Mucosa of rectum (tissue), 2 donors: ENCODE measurements at regions not wholly inside any gene's neighbourhood (a gene's known extent, or its start where the extent isn't known, plus 50 kb on each side); places are given as distances from the start of the nearest gene placed in this dataset.

Experiments used
- H3K27ac ChIP-seq, 2 donors: one replicate each; pipeline ENCODE4 v1.7.0; 2013; ENCODE audit warnings: inconsistent platforms in 2 of 2, low read depth in 2 of 2, low read length in 2 of 2
- H3K27me3 ChIP-seq, 2 donors: one replicate each; pipeline ENCODE4 v1.7.0; 2013; ENCODE audit warnings: low read length in 2 of 2; ENCODE audit not compliant: control insufficient read depth in 2 of 2, insufficient read depth in 2 of 2
- H3K36me3 ChIP-seq, 2 donors: one replicate each; pipeline ENCODE4 v1.7.0; 2013; ENCODE audit warnings: low read length in 2 of 2; ENCODE audit not compliant: control insufficient read depth in 2 of 2, insufficient read depth in 2 of 2
- H3K4me1 ChIP-seq, 2 donors: one replicate each; pipeline ENCODE4 v1.7.0; 2013; ENCODE audit warnings: low read length in 2 of 2, mild to moderate bottlenecking in 1 of 2; ENCODE audit not compliant: control insufficient read depth in 2 of 2, insufficient read depth in 2 of 2
- H3K4me3 ChIP-seq, 2 donors: one replicate each; pipeline ENCODE4 v1.7.0; 2013; ENCODE audit warnings: low read length in 2 of 2
- H3K9ac ChIP-seq, 2 donors: one replicate each; pipeline ENCODE4 v1.7.0; 2013; ENCODE audit warnings: low read length in 2 of 2, low read depth in 1 of 2, mild to moderate bottlenecking in 1 of 2
- H3K9me3 ChIP-seq, 2 donors: one replicate each; pipeline ENCODE4 v1.7.0; 2013; ENCODE audit warnings: low read length in 2 of 2; ENCODE audit not compliant: control insufficient read depth in 2 of 2
- donor health status: healthy.
- donor health status: Normal muscosa, but diverticular disease.

DNA sequence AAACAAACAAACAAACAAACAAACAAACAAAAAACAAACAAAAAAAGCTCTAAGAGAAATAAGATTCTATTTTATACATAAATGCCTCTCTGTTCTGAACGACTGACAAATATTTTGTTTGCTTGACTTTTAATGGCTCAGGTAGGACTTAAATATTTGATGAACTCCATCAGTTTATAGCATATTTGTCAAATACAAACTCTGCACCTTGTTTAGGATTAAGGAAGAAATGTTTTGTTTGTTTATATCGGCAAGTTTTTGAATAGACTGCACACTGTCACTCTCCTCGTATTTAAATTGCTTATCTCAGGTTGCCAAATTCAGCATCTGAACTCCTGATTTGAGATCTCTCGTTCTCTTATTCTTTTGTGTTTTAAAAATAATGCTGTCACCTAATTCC lies 1499.7 kb upstream of the SLC10A2 start:
- no peak overlapping the region for H3K9ac ChIP-seq
- no peaks in the 10 kb centered on the region for H3K36me3 ChIP-seq
- H3K4me3 ChIP-seq = no peak overlapping the region
- no peak overlapping the region for H3K27ac ChIP-seq
- H3K27me3 ChIP-seq = no peaks in the 10 kb centered on the region
- no peaks in the 10 kb centered on the region for H3K9me3 ChIP-seq
- H3K4me1 ChIP-seq = no peaks in the 10 kb centered on the region

DNA sequence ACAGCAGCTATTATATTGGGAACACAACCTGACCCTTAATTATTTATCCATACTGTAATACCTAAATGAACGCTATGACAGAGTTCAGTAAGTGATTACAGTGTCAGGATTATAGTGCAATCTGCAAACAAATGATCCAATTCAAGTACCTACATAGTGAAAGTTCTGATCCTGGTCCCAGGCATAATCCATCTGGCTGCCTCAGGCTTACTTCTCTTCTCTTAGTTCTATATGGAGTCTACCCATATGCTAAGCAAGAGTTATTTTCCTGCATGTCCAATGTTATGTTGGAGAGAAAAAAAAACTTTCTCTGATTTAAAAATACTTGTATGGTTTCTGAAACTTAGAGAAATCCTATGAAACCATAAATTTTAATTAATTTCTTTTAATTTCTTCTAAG lies 1487.7 kb upstream of the SLC10A2 start:
- H3K27ac ChIP-seq = no peak overlapping the region

DNA sequence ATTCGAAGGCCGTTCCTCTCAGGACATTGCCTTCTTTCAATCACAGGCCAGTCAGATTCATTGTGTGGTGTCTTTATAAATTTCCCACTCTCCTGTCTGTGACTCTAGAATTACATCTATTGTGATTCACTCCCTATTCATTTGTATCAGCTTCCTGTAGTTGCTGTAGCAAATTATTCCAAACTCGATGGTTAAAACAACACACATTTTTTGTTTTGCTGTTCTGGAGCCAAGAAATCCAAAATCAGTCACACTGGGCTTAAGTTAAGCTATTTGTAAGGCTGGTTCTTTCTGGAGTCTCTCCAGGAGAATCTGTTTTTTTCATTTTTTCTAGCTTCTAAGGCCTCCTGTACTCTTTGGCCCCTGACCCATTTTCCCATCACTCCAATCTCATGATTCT lies 1487.0 kb upstream of the SLC10A2 start:
- no peak overlapping the region for H3K4me3 ChIP-seq
- H3K27me3 ChIP-seq = no peaks in the 10 kb centered on the region
- H3K9me3 ChIP-seq = no peaks in the 10 kb centered on the region
- no peak overlapping the region for H3K27ac ChIP-seq
- no peaks in the 10 kb centered on the region for H3K36me3 ChIP-seq
- H3K4me1 ChIP-seq = no peaks in the 10 kb centered on the region
- no peak overlapping the region for H3K9ac ChIP-seq

More for the DNA sequence above, 1487.7 kb upstream of the SLC10A2 start:
- Histone ChIP-seq H3K27me3 (no peaks in the 10 kb centered on the region), H3K4me3 (no peak overlapping the region), H3K9ac (no peak overlapping the region), H3K9me3 (no peaks in the 10 kb centered on the region), H3K36me3 (no peaks in the 10 kb centered on the region), H3K4me1 (no peaks in the 10 kb centered on the region)

DNA sequence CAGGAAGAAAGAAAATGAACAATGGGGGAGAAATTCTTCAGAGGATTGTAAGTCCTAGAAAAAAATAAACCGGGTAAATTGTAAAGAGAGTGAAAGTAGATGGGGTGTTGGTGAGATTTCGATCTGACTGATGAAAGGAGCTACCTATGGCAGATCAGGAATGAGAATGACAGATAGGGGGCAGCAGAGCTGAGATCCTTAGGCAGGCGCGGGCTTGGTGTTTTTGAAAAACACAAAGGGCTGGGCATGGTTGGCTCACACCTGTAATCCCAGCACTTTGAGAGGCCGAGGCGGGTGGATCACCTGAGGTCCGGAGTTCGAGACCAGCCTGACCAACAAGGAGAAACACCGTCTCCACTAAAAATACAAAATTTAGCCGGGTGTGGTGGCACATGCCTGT lies 1468.6 kb upstream of the SLC10A2 start:
- no peaks in the 10 kb centered on the region for H3K27me3 ChIP-seq
- no peaks in the 10 kb centered on the region for H3K9me3 ChIP-seq
- no peaks in the 10 kb centered on the region for H3K36me3 ChIP-seq
- H3K4me1 ChIP-seq = no peaks in the 10 kb centered on the region
- H3K27ac ChIP-seq = no peak overlapping the region
- no peak overlapping the region for H3K9ac ChIP-seq
- no peak overlapping the region for H3K4me3 ChIP-seq

DNA sequence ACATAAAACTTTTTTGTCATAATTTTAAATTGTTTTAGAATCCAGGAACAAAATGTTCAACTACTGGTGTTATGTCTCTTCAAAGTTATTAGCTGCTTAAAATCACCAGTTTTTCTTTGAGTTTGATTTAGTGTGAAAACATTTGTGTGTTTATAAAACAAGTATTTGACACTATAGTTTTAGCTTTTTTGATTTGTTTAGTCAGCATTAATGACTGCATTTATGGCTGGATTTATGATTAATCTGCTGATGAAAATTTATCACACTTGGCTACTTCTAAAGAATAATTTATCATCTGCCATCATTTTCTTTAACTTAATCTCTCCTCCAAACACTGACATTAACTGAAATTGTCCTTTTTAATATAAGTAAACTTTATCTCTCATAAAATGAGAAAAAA lies 1465.9 kb upstream of the SLC10A2 start:
- no peaks in the 10 kb centered on the region for H3K27me3 ChIP-seq
- H3K4me3 ChIP-seq = no peak overlapping the region
- no peaks in the 10 kb centered on the region for H3K36me3 ChIP-seq
- H3K9ac ChIP-seq = no peak overlapping the region
- no peaks in the 10 kb centered on the region for H3K9me3 ChIP-seq
- no peaks in the 10 kb centered on the region for H3K4me1 ChIP-seq
- H3K27ac ChIP-seq = no peak overlapping the region

DNA sequence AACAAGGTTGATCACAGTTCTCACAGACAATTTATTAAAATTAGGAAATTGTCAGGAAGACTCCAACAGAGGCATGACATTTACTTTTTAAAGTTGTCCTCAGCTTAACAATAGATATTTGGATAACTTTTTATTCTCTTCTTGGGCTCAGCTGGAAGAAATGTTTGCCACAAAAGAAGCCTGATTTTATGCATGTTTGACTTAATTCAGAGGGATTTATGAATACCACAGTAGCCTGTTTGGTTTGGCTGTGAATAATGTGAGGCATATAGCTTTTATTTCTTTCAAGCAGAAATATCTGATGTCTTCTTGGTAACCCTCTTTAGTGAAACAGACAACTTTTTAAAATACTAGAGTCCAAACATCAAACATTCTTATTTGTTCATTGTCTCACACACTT lies 1464.5 kb upstream of the SLC10A2 start:
- Histone ChIP-seq H3K27me3 (no peaks in the 10 kb centered on the region), H3K27ac (no peak overlapping the region), H3K36me3 (no peaks in the 10 kb centered on the region), H3K4me1 (no peaks in the 10 kb centered on the region), H3K4me3 (no peak overlapping the region), H3K9ac (no peak overlapping the region), H3K9me3 (no peaks in the 10 kb centered on the region)

DNA sequence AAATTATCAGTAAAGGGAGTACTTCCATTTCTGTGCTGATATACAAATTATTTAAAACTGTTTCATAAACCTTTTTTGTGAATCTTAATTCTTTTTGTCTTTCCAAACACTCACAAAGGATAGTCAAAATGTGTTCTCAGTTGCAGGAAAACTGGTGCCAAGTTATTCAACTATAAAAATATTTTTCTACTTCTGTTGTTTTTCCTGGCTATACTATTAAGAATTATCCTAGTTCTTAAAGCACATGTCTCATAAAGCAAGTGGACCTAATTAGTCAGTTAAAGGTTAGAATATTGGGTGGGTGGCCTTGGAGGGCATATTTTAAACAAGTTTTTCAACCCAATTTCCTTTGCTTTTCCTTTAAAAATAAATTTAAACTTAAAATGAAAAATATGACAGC lies 1460.3 kb upstream of the SLC10A2 start:
- H3K36me3 ChIP-seq = no peaks in the 10 kb centered on the region
- H3K4me1 ChIP-seq = no peaks in the 10 kb centered on the region
- no peaks in the 10 kb centered on the region for H3K27me3 ChIP-seq
- H3K9ac ChIP-seq = no peak overlapping the region
- H3K9me3 ChIP-seq = no peaks in the 10 kb centered on the region
- H3K4me3 ChIP-seq = no peak overlapping the region
- no peak overlapping the region for H3K27ac ChIP-seq

DNA sequence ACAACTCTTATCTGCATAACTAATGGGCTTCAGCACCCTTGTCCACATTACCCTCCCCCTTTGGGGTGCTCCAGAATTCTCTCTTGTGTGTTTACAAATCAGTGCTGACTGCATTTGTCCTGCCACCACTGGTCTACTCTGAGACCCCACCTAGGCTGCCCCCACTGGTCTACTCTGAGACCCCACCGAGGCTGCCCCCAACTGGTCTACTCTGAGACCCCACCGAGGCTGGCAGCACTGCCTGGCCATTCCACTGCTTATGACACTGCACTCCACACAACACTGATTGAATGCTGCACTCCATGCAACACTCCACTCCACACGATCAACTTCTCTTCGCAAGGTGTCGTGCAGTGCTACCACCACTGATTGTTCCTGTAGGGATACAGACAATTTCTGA lies 1459.2 kb upstream of the SLC10A2 start:
- Histone ChIP-seq H3K4me1 (no peaks in the 10 kb centered on the region), H3K9ac (no peak overlapping the region), H3K27ac (no peak overlapping the region), H3K9me3 (no peaks in the 10 kb centered on the region), H3K4me3 (no peak overlapping the region), H3K36me3 (no peaks in the 10 kb centered on the region), H3K27me3 (no peaks in the 10 kb centered on the region)

DNA sequence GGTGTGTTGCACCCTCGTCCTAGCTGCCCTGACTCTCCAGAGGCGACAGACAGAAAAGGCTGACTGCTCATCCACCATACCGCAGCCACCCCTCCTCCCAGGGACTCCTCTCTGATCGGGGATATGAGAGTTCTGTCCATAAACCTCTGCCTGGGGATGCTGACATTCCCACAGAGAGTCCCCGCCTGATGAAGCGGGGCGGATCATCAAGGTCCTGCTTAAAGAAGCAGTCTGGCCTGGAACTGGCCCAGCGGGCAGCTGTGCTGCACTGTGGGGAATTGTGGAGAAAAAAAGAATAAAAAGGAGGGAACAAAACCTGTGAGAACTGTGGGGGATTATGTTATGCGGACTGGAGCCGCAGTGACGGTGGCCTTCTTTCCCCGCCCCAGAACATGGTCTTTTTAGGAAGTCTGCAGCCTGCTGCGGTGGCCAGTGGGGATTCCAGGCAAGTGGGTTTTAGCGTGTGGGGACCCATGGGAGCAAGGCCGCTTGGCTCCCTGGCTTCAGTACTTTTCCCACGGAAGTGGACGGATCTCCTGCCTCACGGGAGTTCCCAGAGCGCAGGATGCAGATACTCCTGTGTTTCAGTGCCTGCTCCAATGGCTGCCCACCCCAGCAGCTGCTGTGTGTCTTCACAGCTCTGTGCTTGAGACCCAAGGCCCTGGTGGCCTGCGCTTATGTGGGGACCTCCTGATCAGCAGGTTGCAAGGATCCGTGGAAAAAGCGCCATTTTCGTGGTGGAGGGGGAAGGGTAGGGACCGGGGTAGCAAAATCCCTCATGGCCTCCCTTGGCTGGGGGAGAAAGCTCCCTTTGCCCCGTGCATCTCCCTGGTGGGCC lies 1456.2 kb upstream of the SLC10A2 start:
- Histone ChIP-seq H3K27ac (no peak overlapping the region), H3K4me3 (no peak overlapping the region), H3K27me3 (no peaks in the 10 kb centered on the region), H3K9ac (no peak overlapping the region), H3K9me3 (no peaks in the 10 kb centered on the region), H3K36me3 (no peaks in the 10 kb centered on the region), H3K4me1 (no peaks in the 10 kb centered on the region)

DNA sequence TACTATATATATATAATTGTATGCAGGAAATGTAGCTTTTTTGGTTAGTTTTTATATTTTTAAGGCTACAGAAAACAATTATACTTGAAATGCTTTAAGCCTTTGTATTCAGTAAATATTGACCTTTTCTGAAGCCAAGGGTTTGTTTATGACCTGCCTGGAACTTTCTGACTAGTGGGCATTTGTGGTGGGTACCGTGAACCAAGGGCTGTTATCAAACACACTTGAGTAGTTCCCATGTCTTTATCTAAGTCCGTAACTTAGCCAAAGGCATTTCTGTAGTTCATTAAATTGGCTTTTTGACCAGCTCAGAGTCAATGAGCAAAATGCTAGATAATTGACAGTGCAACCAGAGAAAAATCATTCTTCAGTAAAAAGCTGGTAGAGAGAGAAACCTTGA lies 1444.2 kb upstream of the SLC10A2 start:
- Histone ChIP-seq H3K27ac (no peak overlapping the region), H3K9ac (no peak overlapping the region), H3K36me3 (no peaks in the 10 kb centered on the region), H3K27me3 (no peaks in the 10 kb centered on the region), H3K9me3 (peaks cover 0 to 2% of the 10 kb centered on the region in 2 donors), H3K4me3 (no peak overlapping the region), H3K4me1 (no peaks in the 10 kb centered on the region)
